HEK293 (cell line): ENCODE measurements at regions not wholly inside any gene's neighbourhood (a gene's known extent, or its start where the extent isn't known, plus 50 kb on each side); places are given as distances from the start of the nearest gene placed in this dataset.

ENCODE experiments used
- BCL11A ChIP-seq: fragments of 450-650 bp; formaldehyde crosslinking; IDR thresholded peaks from 2 replicates; pipeline ENCODE4 v1.5.1; 2016; ENCODE audit warnings: low read depth, missing biosample characterization, missing genetic modification characterization
- CTCF ChIP-seq: fragments of 450-650 bp; formaldehyde crosslinking; IDR thresholded peaks from 2 replicates; pipeline ENCODE4 v1.5.1; 2016; ENCODE audit warnings: missing biosample characterization, missing genetic modification characterization
- HOXA7 ChIP-seq: sonication (generic); formaldehyde crosslinking; IDR thresholded peaks from 2 replicates; pipeline ENCODE4 v1.8.1; 2022; ENCODE audit warnings: missing genetic modification reagents, borderline replicate concordance
- PATZ1 ChIP-seq: fragments of 450-650 bp; formaldehyde crosslinking; IDR thresholded peaks from 2 replicates; pipeline ENCODE4 v1.5.1; 2016; ENCODE audit warnings: missing biosample characterization, missing genetic modification characterization
- PRDM1 ChIP-seq: fragments of 450-650 bp; formaldehyde crosslinking; IDR thresholded peaks from 2 replicates; pipeline ENCODE4; 2016; ENCODE audit warnings: missing biosample characterization, missing genetic modification characterization
- ZBTB26 ChIP-seq: fragments of 450-650 bp; formaldehyde crosslinking; optimal IDR thresholded peaks from 2 replicates; pipeline ENCODE3; 2016; ENCODE audit warnings: missing biosample characterization, mild to moderate bottlenecking, missing genetic modification characterization
- ZNF138 ChIP-seq: fragments of 450-650 bp; formaldehyde crosslinking; IDR thresholded peaks from 2 replicates; pipeline ENCODE4 v1.5.1; 2016; ENCODE audit warnings: missing biosample characterization, missing genetic modification characterization, borderline replicate concordance
- ZNF26 ChIP-seq: fragments of 450-650 bp; formaldehyde crosslinking; IDR thresholded peaks from 2 replicates; pipeline ENCODE4 v1.5.1; 2016; ENCODE audit warnings: missing biosample characterization, missing genetic modification characterization
- ZNF274 ChIP-seq, 2 experiments: fragments of 200-500 bp in 1 of 2; fragments of 450-650 bp in 1 of 2; sonication (Bioruptor generic) in 1 of 2; formaldehyde crosslinking in 1 of 2; IDR thresholded peaks; 2 replicates each; pipeline versions ENCODE4 v1.5.1 to v1.6.1; 2014 to 2016; ENCODE audit warnings: borderline replicate concordance in 1 of 2, inconsistent platforms in 1 of 2, low read length in 1 of 2, missing biosample characterization in 1 of 2, missing genetic modification characterization in 1 of 2
- ZNF324 ChIP-seq: fragments of 450-650 bp; formaldehyde crosslinking; IDR thresholded peaks from 2 replicates; pipeline ENCODE4 v1.5.1; 2016; ENCODE audit warnings: missing biosample characterization, missing genetic modification characterization
- ZNF398 ChIP-seq: fragments of 450-650 bp; formaldehyde crosslinking; IDR thresholded peaks from 2 replicates; pipeline ENCODE4 v1.5.1; 2017; ENCODE audit warnings: missing biosample characterization, missing genetic modification characterization
- ZNF529 ChIP-seq: fragments of 450-650 bp; formaldehyde crosslinking; IDR thresholded peaks from 2 replicates; pipeline ENCODE4 v1.5.1; 2017; ENCODE audit warnings: missing genetic modification characterization, missing biosample characterization; ENCODE audit not compliant: insufficient replicate concordance
- ZNF660 ChIP-seq: fragments of 450-650 bp; IDR thresholded peaks from 2 replicates; pipeline ENCODE4 v1.5.1; 2018; ENCODE audit warnings: missing biosample characterization, mild to moderate bottlenecking, missing genetic modification characterization
- ZSCAN5A ChIP-seq: fragments of 450-650 bp; formaldehyde crosslinking; IDR thresholded peaks from 2 replicates; pipeline ENCODE4 v1.5.1; 2016; ENCODE audit warnings: missing biosample characterization, missing genetic modification characterization

- TF ChIP-seq CTCF (no peak), HOXA7 (CRISPR knock-in tag) (no peak), ZNF138 (no peak), ZNF26 (no peak), PATZ1 (tag by site-specific recombination) (no peak), ZNF274 (IDR thresholded peaks at IDR 0.05; ENCODE audit: low read length) (no peak), ZNF274 (tag by site-specific recombination; IDR thresholded peaks at IDR 0.05; ENCODE audit: borderline replicate concordance) (no peak), ZNF529 (no peak), ZBTB26 (tag by site-specific recombination) (no peak), BCL11A (tag by site-specific recombination) (no peak), PRDM1 (tag by site-specific recombination) (no peak), ZNF398 (tag by site-specific recombination) (no peak), ZNF324 (no peak), ZNF660 (tag by site-specific recombination) (no peak), ZSCAN5A (tag by site-specific recombination) (no peak)
Measured at GRCh38 chr1:213676736-213677135, 311.0 kb upstream of the PROX1 start.
